GM18498 (cell line): ENCODE measurements at regions not wholly inside any gene's neighbourhood (a gene's known extent, or its start where the extent isn't known, plus 50 kb on each side); places are given as distances from the start of the nearest gene placed in this dataset.

ENCODE experiments used
- ATAC-seq: cut with Tn5 transposase; IDR thresholded peaks from one replicate; pipeline ENCODE4 v1.9.1; 2021; ENCODE audit warnings: mild to moderate bottlenecking, moderate library complexity; ENCODE audit not compliant: unreplicated experiment

- ATAC-seq, result no peak
These were observed 871.2 kb downstream of the TUSC7 start for GRCh38 chr3:117580806-117581205.

- no peak for ATAC-seq
These were observed 876.6 kb downstream of the TUSC7 start for GRCh38 chr3:117586161-117586560.

GRCh38 chr3:117587416-117587815 is 877.8 kb downstream of the TUSC7 start:
- no peak for ATAC-seq

- no peak for ATAC-seq
These were observed 879.9 kb downstream of the TUSC7 start for GRCh38 chr3:117589454-117589853.

GRCh38 chr3:117595615-117596014 is 886.0 kb downstream of the TUSC7 start:
- no peak for ATAC-seq

- no peak for ATAC-seq
These were observed 886.9 kb downstream of the TUSC7 start for GRCh38 chr3:117596503-117596902.

GRCh38 chr3:117597865-117598264 is 888.3 kb downstream of the TUSC7 start:
- ATAC-seq, result no peak

- peak; percentile 57 for ATAC-seq
These were observed 890.5 kb downstream of the TUSC7 start for GRCh38 chr3:117600112-117600511.

- ATAC-seq, result no peak
These were observed 891.1 kb downstream of the TUSC7 start for GRCh38 chr3:117600666-117601065.

GRCh38 chr3:117602058-117602644 is 892.6 kb downstream of the TUSC7 start:
- no peak for ATAC-seq

- peak; percentile 71 for ATAC-seq
These were observed 893.5 kb downstream of the TUSC7 start for GRCh38 chr3:117603097-117603496.

GRCh38 chr3:117606866-117607265 is 897.3 kb downstream of the TUSC7 start:
- ATAC-seq, result no peak

GRCh38 chr3:117609330-117609729 is 899.8 kb downstream of the TUSC7 start:
- ATAC-seq, result no peak

- ATAC-seq, result no peak
These were observed 900.6 kb downstream of the TUSC7 start for GRCh38 chr3:117610156-117610555.

GRCh38 chr3:117611211-117611610 is 901.6 kb downstream of the TUSC7 start:
- no peak for ATAC-seq

GRCh38 chr3:117616227-117616626 is 906.6 kb downstream of the TUSC7 start:
- no peak for ATAC-seq

- no peak for ATAC-seq
These were observed 908.3 kb downstream of the TUSC7 start for GRCh38 chr3:117617906-117618305.

- no peak for ATAC-seq
These were observed 908.9 kb downstream of the TUSC7 start for GRCh38 chr3:117618462-117618861.

GRCh38 chr3:117619805-117620204 is 910.2 kb downstream of the TUSC7 start:
- ATAC-seq, result no peak

GRCh38 chr3:117622171-117622841 is 912.7 kb downstream of the TUSC7 start:
- no peak for ATAC-seq

GRCh38 chr3:117624424-117624823 is 914.8 kb downstream of the TUSC7 start:
- ATAC-seq, result no peak

GRCh38 chr3:117625174-117625573 is 915.6 kb downstream of the TUSC7 start:
- ATAC-seq, result no peak

GRCh38 chr3:117626577-117626976 is 917.0 kb downstream of the TUSC7 start:
- ATAC-seq, result no peak
